OCI-LY7 (cell line): ENCODE measurements at regions not wholly inside any gene's neighbourhood (a gene's known extent, or its start where the extent isn't known, plus 50 kb on each side); places are given as distances from the start of the nearest gene placed in this dataset.

Experiments
- EZH2phosphoT487 ChIP-seq: fragments of 200-600 bp; sonication (generic); IDR thresholded peaks from 2 replicates; pipeline ENCODE4 v1.6.1; 2018; ENCODE audit warnings: low read depth, borderline replicate concordance, mild to moderate bottlenecking, mixed run types, antibody characterized with exemption, low read length, moderate library complexity, mixed read lengths
- TF ChIP-seq, protein P1 (sequence below): fragments of 200-600 bp; sonication (generic); conservative IDR thresholded peaks from 2 replicates; pipeline ENCODE4 v1.5.1; 2014; ENCODE audit warnings: mild to moderate bottlenecking, antibody characterized with exemption, low read length, moderate library complexity, mixed read lengths

DNA sequence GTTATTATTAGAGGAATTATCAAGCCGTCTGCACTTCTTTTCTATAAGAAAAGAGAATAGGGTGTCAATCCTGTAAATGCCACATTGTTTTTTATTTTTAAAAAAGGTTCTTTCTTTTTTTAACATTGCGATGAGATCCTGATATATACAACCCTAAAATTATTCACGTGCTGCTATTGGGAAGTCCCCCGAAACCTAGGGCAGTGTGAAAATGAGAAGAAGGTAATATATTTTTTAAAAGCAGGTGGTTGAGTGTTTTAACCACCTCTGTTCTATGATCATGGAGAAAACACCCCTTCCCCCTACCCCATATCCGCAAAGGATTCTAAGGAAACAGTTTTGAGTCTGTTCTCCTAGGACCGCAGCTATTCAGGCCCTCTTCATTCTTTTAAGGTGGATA is 94.5 kb upstream of the KLHL14 start:
- TF ChIP-seq, protein P1, sequence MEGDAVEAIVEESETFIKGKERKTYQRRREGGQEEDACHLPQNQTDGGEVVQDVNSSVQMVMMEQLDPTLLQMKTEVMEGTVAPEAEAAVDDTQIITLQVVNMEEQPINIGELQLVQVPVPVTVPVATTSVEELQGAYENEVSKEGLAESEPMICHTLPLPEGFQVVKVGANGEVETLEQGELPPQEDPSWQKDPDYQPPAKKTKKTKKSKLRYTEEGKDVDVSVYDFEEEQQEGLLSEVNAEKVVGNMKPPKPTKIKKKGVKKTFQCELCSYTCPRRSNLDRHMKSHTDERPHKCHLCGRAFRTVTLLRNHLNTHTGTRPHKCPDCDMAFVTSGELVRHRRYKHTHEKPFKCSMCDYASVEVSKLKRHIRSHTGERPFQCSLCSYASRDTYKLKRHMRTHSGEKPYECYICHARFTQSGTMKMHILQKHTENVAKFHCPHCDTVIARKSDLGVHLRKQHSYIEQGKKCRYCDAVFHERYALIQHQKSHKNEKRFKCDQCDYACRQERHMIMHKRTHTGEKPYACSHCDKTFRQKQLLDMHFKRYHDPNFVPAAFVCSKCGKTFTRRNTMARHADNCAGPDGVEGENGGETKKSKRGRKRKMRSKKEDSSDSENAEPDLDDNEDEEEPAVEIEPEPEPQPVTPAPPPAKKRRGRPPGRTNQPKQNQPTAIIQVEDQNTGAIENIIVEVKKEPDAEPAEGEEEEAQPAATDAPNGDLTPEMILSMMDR, result no peak
- no peak for TF ChIP-seq EZH2phosphoT487
